MM.1S (cell line): ENCODE measurements at regions not wholly inside any gene's neighbourhood (a gene's known extent, or its start where the extent isn't known, plus 50 kb on each side); places are given as distances from the start of the nearest gene placed in this dataset.
"Not testable (repeated sequence)": the region's sequence is repeated elsewhere in the genome, so short reads cannot be mapped to it uniquely, and the experiment has no call there.

Experiments
- CTCF ChIP-seq: fragments of 300-600 bp; sonication (generic); IDR thresholded peaks from 2 replicates; pipeline ENCODE4 v1.5.1; 2016; ENCODE audit warnings: antibody characterized with exemption, low read length, mixed read lengths
- EZH2 ChIP-seq: fragments of 300-600 bp; sonication (generic); optimal IDR thresholded peaks from 2 replicates; pipeline ENCODE3; 2017; ENCODE audit warnings: low read depth, mild to moderate bottlenecking, antibody characterized with exemption, low read length, mixed read lengths

DNA sequence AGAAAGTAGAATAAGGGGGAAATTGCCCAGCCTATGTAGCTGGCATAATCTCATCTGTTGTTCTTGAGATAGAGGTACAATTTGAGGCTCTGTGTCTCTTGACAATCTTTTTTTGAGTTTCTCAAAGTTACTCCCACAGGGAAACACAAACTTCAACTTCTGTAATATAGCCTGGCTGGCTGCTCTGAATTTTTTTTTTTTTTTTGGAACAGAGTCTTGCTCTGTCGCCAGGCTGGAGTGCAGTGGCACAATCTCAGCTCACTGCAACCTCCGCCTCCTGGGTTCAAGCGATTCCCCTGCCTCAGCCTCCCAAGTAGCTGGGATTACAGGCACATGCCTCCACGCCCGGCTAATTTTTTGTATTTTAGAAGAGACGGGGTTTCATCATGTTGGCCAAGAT, 1486.8 kb upstream of the WWC1 start:
- not testable (repeated sequence) for TF ChIP-seq EZH2, CTCF
